Spleen (tissue), 11 donors: ENCODE measurements at regions not wholly inside any gene's neighbourhood (a gene's known extent, or its start where the extent isn't known, plus 50 kb on each side); places are given as distances from the start of the nearest gene placed in this dataset.

Experiments used
- DNase-seq: peaks from one replicate; pipeline ENCODE4 v3.0.0-alpha.2; 2020
- H3K27ac ChIP-seq, 8 donors: fragments of 200-600 bp; sonication (generic) in 7 of 8; 1 replicate in 4 of 8; 2 replicates in 4 of 8; pipeline versions ENCODE4 v1.5.0 to v1.8.0; 2016 to 2021; ENCODE audit warnings: inconsistent platforms in 4 of 8, mild to moderate bottlenecking in 4 of 8, moderate library complexity in 1 of 8
- H3K27me3 ChIP-seq, 7 donors: fragments of 200-600 bp; sonication (generic) in 6 of 7; replicated peaks in 1 of 7; 1 replicate in 4 of 7; 2 replicates in 3 of 7; pipeline versions ENCODE4 v1.5.0 to v1.8.0; 2016 to 2021; ENCODE audit warnings: inconsistent platforms in 3 of 7, mild to moderate bottlenecking in 1 of 7
- H3K36me3 ChIP-seq, 6 donors: fragments of 200-600 bp; sonication (generic) in 5 of 6; 1 replicate in 4 of 6; 2 replicates in 2 of 6; pipeline versions ENCODE4 v1.5.0 to v1.8.0; 2016 to 2021; ENCODE audit warnings: inconsistent platforms in 2 of 6
- H3K4me1 ChIP-seq, 6 donors: fragments of 200-600 bp; sonication (generic) in 5 of 6; 1 replicate in 3 of 6; 2 replicates in 3 of 6; pipeline versions ENCODE4 v1.5.0 to v1.8.0; 2016 to 2021; ENCODE audit warnings: inconsistent platforms in 3 of 6
- H3K4me3 ChIP-seq, 8 donors: fragments of 200-600 bp; sonication (generic) in 7 of 8; 1 replicate in 4 of 8; 2 replicates in 4 of 8; pipeline versions ENCODE4 v1.5.0 to v1.8.0; 2016 to 2021; ENCODE audit warnings: inconsistent platforms in 4 of 8, mild to moderate bottlenecking in 4 of 8, moderate library complexity in 2 of 8
- H3K9me3 ChIP-seq, 8 donors: fragments of 200-600 bp; sonication (generic) in 7 of 8; 1 replicate in 4 of 8; 2 replicates in 4 of 8; pipeline versions ENCODE4 v1.5.0 to v1.8.0; 2016 to 2021; ENCODE audit warnings: inconsistent platforms in 4 of 8
- CTCF ChIP-seq, 11 experiments: fragments of 200-600 bp in 7 of 11; fragments of 450-650 bp in 4 of 11; sonication (generic) in 4 of 11; IDR thresholded peaks in 8 of 11; conservative IDR thresholded peaks in 3 of 11; 1 replicate in 7 of 11; 2 replicates in 4 of 11; pipeline versions ENCODE4 v1.4.0 to v1.8.0; 2016 to 2021; ENCODE audit warnings: antibody characterized with exemption in 11 of 11, inconsistent platforms in 4 of 11, mild to moderate bottlenecking in 1 of 11
- POLR2A ChIP-seq, 3 donors: fragments of 450-650 bp; IDR thresholded peaks; one replicate each; pipeline ENCODE4 v1.5.1; 2017; ENCODE audit warnings: antibody characterized with exemption in 3 of 3, mild to moderate bottlenecking in 1 of 3
- POLR2AphosphoS5 ChIP-seq, 3 donors: sonication (generic); formaldehyde crosslinking; IDR thresholded peaks; one replicate each; pipeline ENCODE4 v1.5.1; 2017; ENCODE audit warnings: antibody characterized with exemption in 3 of 3
- WGBS, 5 donors: extraction: QIAGEN DNeasy Blood & Tissue Kit in 3 of 5; methylation state at CpG; one replicate each; pipeline versions ENCODE4 v1.1.5 to v1.1.7; 2013 to 2018; 5-methylcytosine and 5-hydroxymethylcytosine counted together
- intact Hi-C: fragments of 100-400 bp; cut with DNase I; formaldehyde crosslinking; loops from one replicate; pipeline ENCODE4 v1.15.0; 2023; ENCODE audit warnings: low total_unique reads
- donor health status: healthy with polysubstance abuse.
- donor health status: DM: no; HTN: no; CAD: no; lungs with moderate emphysema.
- donor health status: DM: no; HTN: no; CAD: no.
- donor health status: Bipolar disorder and iron deficiency.
- donor health status: healthy.
- donor health status: DM: no; HTN: no; CAD: no.
- donor health status: DM: yes; HTN: yes; CAD: no.

GRCh38 chr3:16768014-16768413, 116.7 kb upstream of the PLCL2 start:
- no peaks in the 10 kb centered on the region for H3K27me3 ChIP-seq
- H3K9me3 ChIP-seq: no peaks in the 10 kb centered on the region
- no peak overlapping the region for H3K27ac ChIP-seq
- intact Hi-C loops: no loop called here
- no peak overlapping the region for H3K4me3 ChIP-seq
- DNase-seq: no peak
- 67 to 84% (median 76%) methylated on average over 1 of the region's 1 CpG for whole genome bisulfite sequencing, 5 donors
- TF ChIP-seq CTCF (IDR thresholded peaks at IDR 0.05 in 8 of 11, conservative IDR thresholded peaks at IDR 0.05 in 3 of 11) (no peak), POLR2AphosphoS5 (IDR thresholded peaks at IDR 0.05) (no peak), POLR2A (IDR thresholded peaks at IDR 0.05) (no peak)
- H3K4me1 ChIP-seq: no peaks in the 10 kb centered on the region
- H3K36me3 ChIP-seq: no peaks in the 10 kb centered on the region

GRCh38 chr3:16768956-16769355, 115.8 kb upstream of the PLCL2 start:
- intact Hi-C loops: no loop called here
- Histone ChIP-seq H3K27me3 (no peaks in the 10 kb centered on the region), H3K9me3 (no peaks in the 10 kb centered on the region), H3K4me3 (no peak overlapping the region), H3K4me1 (no peaks in the 10 kb centered on the region), H3K36me3 (no peaks in the 10 kb centered on the region), H3K27ac (no peak overlapping the region)
- 75 to 97% (median 85%) methylated on average over 1 of the region's 1 CpG for WGBS, 5 donors
- TF ChIP-seq POLR2A (IDR thresholded peaks at IDR 0.05) (no peak), CTCF (IDR thresholded peaks at IDR 0.05 in 8 of 11, conservative IDR thresholded peaks at IDR 0.05 in 3 of 11) (no peak), POLR2AphosphoS5 (IDR thresholded peaks at IDR 0.05) (no peak)
- no peak for DNase-seq

GRCh38 chr3:16769525-16769924, 115.2 kb upstream of the PLCL2 start:
- Histone ChIP-seq H3K4me1 (no peaks in the 10 kb centered on the region), H3K27me3 (no peaks in the 10 kb centered on the region), H3K27ac (no peak overlapping the region), H3K36me3 (no peaks in the 10 kb centered on the region), H3K4me3 (no peak overlapping the region), H3K9me3 (no peaks in the 10 kb centered on the region)
- no peak for DNase-seq
- intact Hi-C loops: no loop called here
- 82 to 91% (median 88%) methylated on average over 4 of the region's 4 CpGs for WGBS, 5 donors
- no peak for TF ChIP-seq POLR2AphosphoS5 (IDR thresholded peaks at IDR 0.05)
- TF ChIP-seq CTCF (IDR thresholded peaks at IDR 0.05 in 8 of 11, conservative IDR thresholded peaks at IDR 0.05 in 3 of 11): no peak
- no peak for TF ChIP-seq POLR2A (IDR thresholded peaks at IDR 0.05)

- Histone ChIP-seq H3K4me3 (no peak overlapping the region), H3K9me3 (no peaks in the 10 kb centered on the region), H3K36me3 (no peaks in the 10 kb centered on the region), H3K4me1 (no peaks in the 10 kb centered on the region), H3K27me3 (no peaks in the 10 kb centered on the region), H3K27ac (no peak overlapping the region)
- intact Hi-C loops: no loop called here
- TF ChIP-seq POLR2AphosphoS5 (IDR thresholded peaks at IDR 0.05) (no peak), CTCF (IDR thresholded peaks at IDR 0.05 in 8 of 11, conservative IDR thresholded peaks at IDR 0.05 in 3 of 11) (no peak), POLR2A (IDR thresholded peaks at IDR 0.05) (no peak)
- DNase-seq: no peak
- 70 to 81% (median 77%) methylated on average over 5 of the region's 5 CpGs for WGBS, 5 donors
Observed at GRCh38 chr3:16770021-16770420, 114.7 kb upstream of the PLCL2 start.
